MM.1S (cell line): ENCODE measurements at regions not wholly inside any gene's neighbourhood (a gene's known extent, or its start where the extent isn't known, plus 50 kb on each side); places are given as distances from the start of the nearest gene placed in this dataset.

ENCODE experiments used
- CTCF ChIP-seq: fragments of 300-600 bp; sonication (generic); IDR thresholded peaks from 2 replicates; pipeline ENCODE4 v1.5.1; 2016; ENCODE audit warnings: antibody characterized with exemption, low read length, mixed read lengths
- EZH2phosphoT487 ChIP-seq: fragments of 300-600 bp; sonication (generic); IDR thresholded peaks from 2 replicates; pipeline ENCODE4 v1.6.1; 2018; ENCODE audit warnings: antibody characterized with exemption, low read length

GRCh38 chr5:163108351-163108750 lies 329.0 kb upstream of the CCNG1 start:
- TF ChIP-seq CTCF (no peak), EZH2phosphoT487 (no peak)
